IMR-90 (cell line): ENCODE measurements at regions not wholly inside any gene's neighbourhood (a gene's known extent, or its start where the extent isn't known, plus 50 kb on each side); places are given as distances from the start of the nearest gene placed in this dataset.

Experiments used
- ATAC-seq: fragments of 200-7000 bp; cut with Tn5 transposase; 2 replicates; pipeline ENCODE4 v1.9.1; 2020; ENCODE audit warnings: low read depth, mild to moderate bottlenecking, moderate library complexity
- BruUV-seq: library from RNA; stranded (reverse); fragments of 400-500 nt; replicated peaks from 2 replicates; lab custom pipeline; 2021; lab: Mats Ljungman, UMichigan
- CTCF ChIA-PET: fragments of 300-600 bp; formaldehyde crosslinking; extraction: SDS; loops from one replicate; lab custom pipeline; 2021; ENCODE audit warnings: antibody characterized with exemption; lab: Yijun Ruan, JAX
- POLR2A ChIA-PET: fragments of 300-600 bp; sonication (Branson Sonifier 250); formaldehyde crosslinking; loops from one replicate; lab custom pipeline; 2022; ENCODE audit warnings: antibody characterized with exemption; ENCODE audit not compliant: unreplicated experiment; lab: Charles Lee
- DNase-seq: peaks from one replicate; pipeline ENCODE4 v3.0.0; 2013
- H2AFZ ChIP-seq: replicated peaks from 2 replicates; pipeline ENCODE3; 2013; ENCODE audit warnings: low read length, mild to moderate bottlenecking; ENCODE audit not compliant: poor library complexity
- H2AK5ac ChIP-seq: 2 replicates; pipeline ENCODE4 v1.6.1; 2013; ENCODE audit warnings: low read depth, low read length, inconsistent platforms
- H2AK9ac ChIP-seq: replicated peaks from 2 replicates; pipeline ENCODE3; 2013; ENCODE audit warnings: mild to moderate bottlenecking, low read depth, low read length, moderate library complexity; ENCODE audit not compliant: poor library complexity
- H2BK120ac ChIP-seq: 2 replicates; pipeline ENCODE4 v1.6.1; 2013; ENCODE audit warnings: low read depth, low read length, inconsistent platforms
- H2BK15ac ChIP-seq: 3 replicates; pipeline ENCODE4 v1.6.1; 2013; ENCODE audit warnings: low read depth, low read length, inconsistent platforms
- H2BK20ac ChIP-seq: 2 replicates; pipeline ENCODE4 v1.6.1; 2013; ENCODE audit warnings: low read depth, mild to moderate bottlenecking, inconsistent platforms, low read length, moderate library complexity
- H2BK5ac ChIP-seq: 2 replicates; pipeline ENCODE4 v1.6.1; 2013; ENCODE audit warnings: mild to moderate bottlenecking, low read depth, low read length, inconsistent platforms; ENCODE audit not compliant: poor library complexity, severe bottlenecking
- H3K14ac ChIP-seq: replicated peaks from 2 replicates; pipeline ENCODE4 v1.6.1; 2013; ENCODE audit warnings: low read depth, low read length, inconsistent platforms
- H3K18ac ChIP-seq: 2 replicates; pipeline ENCODE4 v1.6.1; 2013; ENCODE audit warnings: low read depth, low read length, control low read depth
- H3K23ac ChIP-seq: 2 replicates; pipeline ENCODE4 v1.6.1; 2013; ENCODE audit warnings: low read depth, low read length, inconsistent platforms
- H3K27ac ChIP-seq: 2 replicates; pipeline ENCODE4 v1.5.1; 2013; ENCODE audit warnings: mild to moderate bottlenecking, control low read depth, low read length; ENCODE audit not compliant: insufficient read depth
- H3K27me3 ChIP-seq: 2 replicates; pipeline ENCODE4 v1.6.1; 2013; ENCODE audit warnings: low read length; ENCODE audit not compliant: control insufficient read depth, insufficient read depth
- H3K36me3 ChIP-seq: 2 replicates; pipeline ENCODE4 v1.6.1; 2013; ENCODE audit warnings: low read length, mixed read lengths; ENCODE audit not compliant: control insufficient read depth, insufficient read depth
- H3K4ac ChIP-seq: 2 replicates; pipeline ENCODE4 v1.6.1; 2013; ENCODE audit warnings: low read depth, low read length, inconsistent platforms
- H3K4me1 ChIP-seq: 2 replicates; pipeline ENCODE4 v1.6.1; 2013; ENCODE audit warnings: low read length, mixed read lengths; ENCODE audit not compliant: control insufficient read depth, insufficient read depth
- H3K4me2 ChIP-seq: 2 replicates; pipeline ENCODE4 v1.6.1; 2013; ENCODE audit warnings: low read depth, mild to moderate bottlenecking, control low read depth, low read length, moderate library complexity
- H3K4me3 ChIP-seq: 2 replicates; pipeline ENCODE4 v1.5.1; 2013; ENCODE audit warnings: low read depth, mild to moderate bottlenecking, control low read depth, low read length, moderate library complexity; ENCODE audit not compliant: insufficient read depth
- H3K56ac ChIP-seq: 2 replicates; pipeline ENCODE4 v1.6.1; 2013; ENCODE audit warnings: low read length, inconsistent platforms; ENCODE audit not compliant: insufficient read depth; ENCODE audit errors: extremely low read depth
- H3K79me1 ChIP-seq, 2 experiments: 2 replicates each; pipeline ENCODE4 v1.6.1; 2013; ENCODE audit warnings: low read length in 2 of 2, inconsistent platforms in 1 of 2, low read depth in 1 of 2
- H3K9ac ChIP-seq: 2 replicates; pipeline ENCODE4 v1.6.1; 2013; ENCODE audit warnings: low read depth, low read length, control low read depth
- H3K9me1 ChIP-seq: 2 replicates; pipeline ENCODE4 v1.6.1; 2013; ENCODE audit warnings: low read length, inconsistent platforms; ENCODE audit not compliant: insufficient read depth
- H3K9me3 ChIP-seq: 2 replicates; pipeline ENCODE4 v1.6.1; 2013; ENCODE audit warnings: low read length; ENCODE audit not compliant: control insufficient read depth, insufficient read depth
- H4K20me1 ChIP-seq: 2 replicates; pipeline ENCODE4 v1.6.1; 2013; ENCODE audit warnings: low read length, inconsistent platforms; ENCODE audit not compliant: insufficient read depth
- H4K5ac ChIP-seq: 2 replicates; pipeline ENCODE4 v1.6.1; 2013; ENCODE audit warnings: mild to moderate bottlenecking, low read depth, low read length, control low read depth
- H4K8ac ChIP-seq, 2 experiments: 2 replicates each; pipeline ENCODE4 v1.6.1; 2013; ENCODE audit warnings: low read depth in 2 of 2, low read length in 2 of 2, control low read depth in 1 of 2, inconsistent platforms in 1 of 2
- H4K91ac ChIP-seq: 2 replicates; pipeline ENCODE4 v1.6.1; 2013; ENCODE audit warnings: low read depth, low read length, inconsistent platforms; ENCODE audit not compliant: insufficient read depth
- BHLHE40 ChIP-seq: fragments of 150-350 bp; IDR thresholded peaks from 2 replicates; pipeline ENCODE4 v1.6.1; 2016; ENCODE audit warnings: mild to moderate bottlenecking, low read depth, low read length
- CEBPB ChIP-seq: IDR thresholded peaks from 2 replicates; pipeline ENCODE4 v1.6.1; 2012; ENCODE audit warnings: low read depth, low read length, improper control_type of control experiment
- CHD1 ChIP-seq: IDR thresholded peaks from 2 replicates; pipeline ENCODE4 v1.6.1; 2012; ENCODE audit warnings: low read depth, low read length, improper control_type of control experiment
- MAFK ChIP-seq: IDR thresholded peaks from 2 replicates; pipeline ENCODE4 v1.6.1; 2012; ENCODE audit warnings: low read depth, low read length, improper control_type of control experiment
- MAZ ChIP-seq: IDR thresholded peaks from 2 replicates; pipeline ENCODE4 v1.6.1; 2012; ENCODE audit warnings: low read depth, mild to moderate bottlenecking, low read length, improper control_type of control experiment, moderate library complexity, borderline replicate concordance
- MXI1 ChIP-seq: IDR thresholded peaks from 2 replicates; pipeline ENCODE4 v1.6.1; 2012; ENCODE audit warnings: low read depth, mild to moderate bottlenecking, low read length, moderate library complexity, borderline replicate concordance
- NFE2L2 ChIP-seq: fragments of 150-350 bp; IDR thresholded peaks from 2 replicates; pipeline ENCODE4 v1.6.1; 2016; ENCODE audit warnings: low read depth, mild to moderate bottlenecking, low read length
- POLR2A ChIP-seq: IDR thresholded peaks from 2 replicates; pipeline ENCODE4 v1.6.1; 2012; ENCODE audit warnings: mild to moderate bottlenecking, low read depth, low read length
- RCOR1 ChIP-seq: IDR thresholded peaks from 2 replicates; pipeline ENCODE4 v1.6.1; 2012; ENCODE audit warnings: mild to moderate bottlenecking, low read length, improper control_type of control experiment; ENCODE audit not compliant: insufficient replicate concordance
- RFX5 ChIP-seq: IDR thresholded peaks from 2 replicates; pipeline ENCODE4 v1.8.0; 2012; ENCODE audit warnings: low read depth, mild to moderate bottlenecking, low read length, moderate library complexity
- SMC3 ChIP-seq: fragments of 150-350 bp; IDR thresholded peaks from 2 replicates; pipeline ENCODE4 v1.6.1; 2016; ENCODE audit warnings: low read depth, mild to moderate bottlenecking, antibody characterized with exemption, low read length, moderate library complexity
- WGBS, 2 experiments: methylation state at CpG; one replicate each; pipeline versions ENCODE4 v1.1.5 to v1.1.7; 2013; ENCODE audit warnings: missing lambda C conversion rate in 2 of 2; ENCODE audit not compliant: insufficient read length in 1 of 2; ENCODE audit errors: extremely low coverage in 2 of 2; 5-methylcytosine and 5-hydroxymethylcytosine counted together
- dilution Hi-C: fragments of 300-500 bp; cut with HindIII; formaldehyde crosslinking; loops from one replicate; pipeline ENCODE4 v1.14.3; 2018; ENCODE audit warnings: low sequenced_read_pairs; ENCODE audit not compliant: unreplicated experiment
- in situ Hi-C: fragments of 300-500 bp; cut with MboI; formaldehyde crosslinking; loops from 3 replicates; pipeline ENCODE4 v1.14.3; 2019; ENCODE audit warnings: low sequenced_read_pairs, inconsistent platforms, mixed read lengths
- intact Hi-C: fragments of 100-400 bp; cut with micrococcal nuclease; formaldehyde crosslinking; loops from 2 replicates; pipeline ENCODE4 v1.10.0; 2022
- TF ChIP-seq, protein P1 (sequence below): fragments of 150-350 bp; IDR thresholded peaks from 2 replicates; pipeline ENCODE4 v1.6.1; 2016; ENCODE audit warnings: low read depth, mild to moderate bottlenecking, low read length, moderate library complexity, borderline replicate concordance

DNA sequence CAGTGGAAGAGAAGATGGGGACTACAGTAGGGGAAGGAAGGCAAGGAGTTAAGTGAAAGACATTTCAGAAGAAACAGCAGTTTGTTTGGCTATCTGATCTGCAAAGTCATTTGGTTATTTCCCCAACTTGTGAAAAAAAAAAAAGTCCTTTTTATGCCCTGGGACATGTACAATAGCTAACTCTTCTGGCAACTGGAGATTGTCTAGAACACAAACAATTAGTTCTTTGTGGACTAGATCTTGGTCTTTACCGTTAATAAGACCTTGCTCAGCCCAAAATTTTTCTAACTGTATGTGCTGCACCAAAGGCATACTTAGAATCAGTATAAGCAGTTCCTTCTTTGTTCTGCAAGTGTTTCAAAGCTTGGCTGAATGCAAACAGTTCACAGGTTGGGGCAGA lies 103.5 kb upstream of the NECTIN3 start:
- Histone ChIP-seq H3K27me3 (no peaks in the 10 kb centered on the region), H3K36me3 (no peaks in the 10 kb centered on the region; the same call in 1 of the 2 replicates), H3K18ac (no peak overlapping the region; the same call in 1 of the 2 replicates), H2AFZ (no peak overlapping the region), H3K9me3 (peaks cover 14% of the 10 kb centered on the region), H2AK5ac (no peak overlapping the region), H4K20me1 (no peaks in the 10 kb centered on the region), H3K4me1 (no peaks in the 10 kb centered on the region), H2BK15ac (no peak overlapping the region), H3K4ac (no peak overlapping the region), H3K56ac (no peak overlapping the region), H2BK20ac (no peak overlapping the region), H3K79me1 (no peaks in the 10 kb centered on the region), H3K14ac (no peak overlapping the region), H4K5ac (no peak overlapping the region), H3K4me2 (no peak overlapping the region), H2BK120ac (no peak overlapping the region), H3K4me3 (no peak overlapping the region), H2AK9ac (no peak overlapping the region), H3K9ac (no peak overlapping the region), H4K8ac (no peak overlapping the region), H2BK5ac (no peak overlapping the region), H4K91ac (no peak overlapping the region), H3K27ac (no peak overlapping the region), H3K9me1 (no peaks in the 10 kb centered on the region), H3K23ac (no peak overlapping the region)
- no peak for ATAC-seq
- no TSS peak for BruUV-seq
- in situ Hi-C loops: no loop called here
- intact Hi-C loops: no loop called here
- no peak for DNase-seq
- dilution Hi-C loops: no loop called here
- CTCF ChIA-PET: interaction anchor here (0.6 to 0.9 kb wide), 3 partner anchors 9 to 122 kb away, joined by 3 read pairs; no protein-coding TSS in a partner anchor
- TF ChIP-seq RCOR1 (no peak), SMC3 (no peak), NFE2L2 (no peak), POLR2A (no peak), CEBPB (no peak), CHD1 (no peak), BHLHE40 (no peak), MXI1 (no peak), MAZ (no peak), RFX5 (no peak), MAFK (no peak)
- TF ChIP-seq, protein P1, sequence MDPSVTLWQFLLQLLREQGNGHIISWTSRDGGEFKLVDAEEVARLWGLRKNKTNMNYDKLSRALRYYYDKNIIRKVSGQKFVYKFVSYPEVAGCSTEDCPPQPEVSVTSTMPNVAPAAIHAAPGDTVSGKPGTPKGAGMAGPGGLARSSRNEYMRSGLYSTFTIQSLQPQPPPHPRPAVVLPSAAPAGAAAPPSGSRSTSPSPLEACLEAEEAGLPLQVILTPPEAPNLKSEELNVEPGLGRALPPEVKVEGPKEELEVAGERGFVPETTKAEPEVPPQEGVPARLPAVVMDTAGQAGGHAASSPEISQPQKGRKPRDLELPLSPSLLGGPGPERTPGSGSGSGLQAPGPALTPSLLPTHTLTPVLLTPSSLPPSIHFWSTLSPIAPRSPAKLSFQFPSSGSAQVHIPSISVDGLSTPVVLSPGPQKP: no peak
- POLR2A ChIA-PET: no interaction called here
- WGBS, 2 experiments: no CpG with 5 or more reads among the region's 1 CpG
